ENCODE measurements at regions not wholly inside any gene's neighbourhood (a gene's known extent, or its start where the extent isn't known, plus 50 kb on each side); places are given as distances from the start of the nearest gene placed in this dataset.

- TF ChIP-seq ZNF274 (IDR thresholded peaks at IDR 0.05; ENCODE audit: borderline replicate concordance, low read depth, low read length) (no peak), SIN3B (IDR thresholded peaks at IDR 0.05; ENCODE audit: low read depth) (no peak), CTCF (IDR thresholded peaks at IDR 0.05 in 2 of 3, conservative IDR thresholded peaks at IDR 0.05 in 1 of 3; ENCODE audit: insufficient read depth in 2 of 3, low read depth in 1 of 3, low read length in 3 of 3) (no peak), CBX5 (IDR thresholded peaks at IDR 0.05; ENCODE audit: borderline replicate concordance, low read depth) (no peak), NUFIP1 (IDR thresholded peaks at IDR 0.05; ENCODE audit: partially characterized antibody) (no peak), POLR2AphosphoS2 (IDR thresholded peaks at IDR 0.05; ENCODE audit: low read length) (no peak), RBM39 (optimal IDR thresholded peaks at IDR 0.05; ENCODE audit: low read depth, low read length) (no peak), EZH2 (IDR thresholded peaks at IDR 0.05; ENCODE audit: borderline replicate concordance, low read depth, low read length) (no peak), MTA1 (IDR thresholded peaks at IDR 0.05; ENCODE audit: borderline replicate concordance) (no peak)
Measured at GRCh38 chr2:161481619-161482018, 65.5 kb downstream of the TBR1 start.
